LNCAP (cell line): ENCODE measurements at regions not wholly inside any gene's neighbourhood (a gene's known extent, or its start where the extent isn't known, plus 50 kb on each side); places are given as distances from the start of the nearest gene placed in this dataset.

ENCODE experiments used
- CTCF ChIP-seq: fragments of 450-650 bp; IDR thresholded peaks from 2 replicates; pipeline ENCODE4 v1.5.1; 2017; ENCODE audit warnings: mild to moderate bottlenecking

- TF ChIP-seq CTCF: no peak
Observed at GRCh38 chr18:44265437-44265836, 415.3 kb upstream of the SETBP1 start.

GRCh38 chr18:44273298-44273697 is 407.4 kb upstream of the SETBP1 start:
- no peak for TF ChIP-seq CTCF

GRCh38 chr18:44280479-44280878 is 400.2 kb upstream of the SETBP1 start:
- no peak for TF ChIP-seq CTCF

- TF ChIP-seq CTCF: no peak
Observed at GRCh38 chr18:44286049-44286448, 394.6 kb upstream of the SETBP1 start.

GRCh38 chr18:44290366-44290977 is 390.2 kb upstream of the SETBP1 start:
- TF ChIP-seq CTCF: no peak

- TF ChIP-seq CTCF: no peak
Observed at GRCh38 chr18:44298566-44298965, 382.1 kb upstream of the SETBP1 start.

GRCh38 chr18:44309185-44309584 is 371.5 kb upstream of the SETBP1 start:
- no peak for TF ChIP-seq CTCF
